ENCODE measurements at regions not wholly inside any gene's neighbourhood (a gene's known extent, or its start where the extent isn't known, plus 50 kb on each side); places are given as distances from the start of the nearest gene placed in this dataset.

DNA sequence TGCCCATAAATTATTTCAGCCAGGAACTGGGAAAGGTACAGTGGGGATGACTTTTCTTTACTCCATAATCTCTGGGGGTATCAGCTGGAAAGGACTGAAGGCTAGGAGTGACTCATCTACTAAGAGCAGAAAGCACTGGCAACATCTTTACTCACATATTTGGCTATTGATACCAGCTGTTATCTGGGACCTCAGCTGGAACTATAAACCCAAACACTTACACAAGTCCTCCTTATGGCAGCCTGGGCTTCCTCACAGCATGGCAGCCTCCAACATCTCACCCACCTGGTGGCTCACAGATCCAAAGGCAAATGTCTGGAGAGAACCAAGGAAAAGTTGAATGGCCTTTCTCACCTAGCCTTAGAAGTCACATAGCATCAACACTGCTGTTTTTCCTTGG is 379.0 kb upstream of the RND3 start:
- RAD21 ChIA-PET (ENCODE audit: low non-redundant PET in 1 of 2, low total read pairs in 2 of 2, uncharacterized antibody in 2 of 2, unreplicated experiment in 2 of 2), result no interaction called here

DNA sequence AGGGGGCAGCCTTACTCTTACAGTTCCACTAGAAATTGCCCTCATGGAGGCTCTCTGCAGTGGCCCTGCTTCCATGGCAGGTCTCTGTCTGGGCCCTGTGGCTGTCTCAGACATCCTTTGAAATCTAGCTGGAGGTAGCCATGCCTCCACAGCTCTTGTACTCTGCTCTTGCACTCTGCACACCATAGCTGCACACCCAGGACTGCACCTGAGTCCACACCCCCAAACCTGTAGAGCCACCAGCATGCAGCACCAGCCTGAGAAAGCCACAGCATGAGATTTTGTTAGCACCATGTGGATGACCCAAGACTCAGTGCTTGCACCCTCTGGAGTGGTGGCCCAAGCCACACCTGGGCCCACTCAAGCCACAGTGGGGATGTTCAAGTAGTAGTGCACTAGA is 376.2 kb upstream of the RND3 start:
- no peaks in the 10 kb centered on the region for H4K20me1 ChIP-seq (ENCODE audit: insufficient read depth)
- no peak overlapping the region for H3K9ac ChIP-seq (ENCODE audit: low read length)
- RAD21 ChIA-PET (ENCODE audit: low non-redundant PET in 1 of 2, low total read pairs in 2 of 2, uncharacterized antibody in 2 of 2, unreplicated experiment in 2 of 2), result no interaction called here
- H2AFZ ChIP-seq (ENCODE audit: low read depth, low read length, poor library complexity, severe bottlenecking), result no peak overlapping the region
- H3K36me3 ChIP-seq (ENCODE audit: control insufficient read depth in 1 of 2, insufficient read depth in 2 of 2, low read length in 2 of 2), result no peaks in the 10 kb centered on the region
- DNase-seq (ENCODE audit: low read depth, low spot score) (no peak), ATAC-seq (no peak)
- H3K4me2 ChIP-seq (ENCODE audit: low read length), result no peak overlapping the region
- CTCF ChIA-PET, result no interaction called here
- H3K4me1 ChIP-seq (ENCODE audit: control insufficient read depth in 1 of 2, insufficient read depth in 2 of 2, low read length in 2 of 2), result no peaks in the 10 kb centered on the region
- intact Hi-C loops (cut with micrococcal nuclease), result no loop called here
- no peaks in the 10 kb centered on the region for H3K27me3 ChIP-seq (ENCODE audit: insufficient read depth, low read length)
- no peak overlapping the region for H3K4me3 ChIP-seq (replicated peaks in 1 of 2; ENCODE audit: low read depth in 1 of 2, low read length in 2 of 2)
- H3K9me2 ChIP-seq (ENCODE audit: insufficient read depth), result no peaks in the 10 kb centered on the region
- no peak overlapping the region for H3K27ac ChIP-seq (ENCODE audit: low read depth, low read length)
- no peaks in the 10 kb centered on the region for H3K79me2 ChIP-seq (ENCODE audit: insufficient read depth, low read length)
- no peaks in the 10 kb centered on the region for H3K9me3 ChIP-seq (ENCODE audit: control insufficient read depth in 1 of 2, insufficient read depth in 1 of 2, low read depth in 1 of 2, low read length in 2 of 2)
- POLR2A ChIA-PET, result no interaction called here
- no TSS peak for BruUV-seq (replicated peaks)
- TF ChIP-seq, protein P1, sequence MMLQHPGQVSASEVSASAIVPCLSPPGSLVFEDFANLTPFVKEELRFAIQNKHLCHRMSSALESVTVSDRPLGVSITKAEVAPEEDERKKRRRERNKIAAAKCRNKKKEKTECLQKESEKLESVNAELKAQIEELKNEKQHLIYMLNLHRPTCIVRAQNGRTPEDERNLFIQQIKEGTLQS (IDR thresholded peaks at IDR 0.05), result no peak
- TF ChIP-seq, protein P2, sequence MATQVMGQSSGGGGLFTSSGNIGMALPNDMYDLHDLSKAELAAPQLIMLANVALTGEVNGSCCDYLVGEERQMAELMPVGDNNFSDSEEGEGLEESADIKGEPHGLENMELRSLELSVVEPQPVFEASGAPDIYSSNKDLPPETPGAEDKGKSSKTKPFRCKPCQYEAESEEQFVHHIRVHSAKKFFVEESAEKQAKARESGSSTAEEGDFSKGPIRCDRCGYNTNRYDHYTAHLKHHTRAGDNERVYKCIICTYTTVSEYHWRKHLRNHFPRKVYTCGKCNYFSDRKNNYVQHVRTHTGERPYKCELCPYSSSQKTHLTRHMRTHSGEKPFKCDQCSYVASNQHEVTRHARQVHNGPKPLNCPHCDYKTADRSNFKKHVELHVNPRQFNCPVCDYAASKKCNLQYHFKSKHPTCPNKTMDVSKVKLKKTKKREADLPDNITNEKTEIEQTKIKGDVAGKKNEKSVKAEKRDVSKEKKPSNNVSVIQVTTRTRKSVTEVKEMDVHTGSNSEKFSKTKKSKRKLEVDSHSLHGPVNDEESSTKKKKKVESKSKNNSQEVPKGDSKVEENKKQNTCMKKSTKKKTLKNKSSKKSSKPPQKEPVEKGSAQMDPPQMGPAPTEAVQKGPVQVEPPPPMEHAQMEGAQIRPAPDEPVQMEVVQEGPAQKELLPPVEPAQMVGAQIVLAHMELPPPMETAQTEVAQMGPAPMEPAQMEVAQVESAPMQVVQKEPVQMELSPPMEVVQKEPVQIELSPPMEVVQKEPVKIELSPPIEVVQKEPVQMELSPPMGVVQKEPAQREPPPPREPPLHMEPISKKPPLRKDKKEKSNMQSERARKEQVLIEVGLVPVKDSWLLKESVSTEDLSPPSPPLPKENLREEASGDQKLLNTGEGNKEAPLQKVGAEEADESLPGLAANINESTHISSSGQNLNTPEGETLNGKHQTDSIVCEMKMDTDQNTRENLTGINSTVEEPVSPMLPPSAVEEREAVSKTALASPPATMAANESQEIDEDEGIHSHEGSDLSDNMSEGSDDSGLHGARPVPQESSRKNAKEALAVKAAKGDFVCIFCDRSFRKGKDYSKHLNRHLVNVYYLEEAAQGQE (IDR thresholded peaks at IDR 0.05; ENCODE audit: low read depth), result no peak
- TF ChIP-seq, protein P3, sequence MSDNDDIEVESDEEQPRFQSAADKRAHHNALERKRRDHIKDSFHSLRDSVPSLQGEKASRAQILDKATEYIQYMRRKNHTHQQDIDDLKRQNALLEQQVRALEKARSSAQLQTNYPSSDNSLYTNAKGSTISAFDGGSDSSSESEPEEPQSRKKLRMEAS (IDR thresholded peaks at IDR 0.05), result no peak
- TF ChIP-seq CBX3 (IDR thresholded peaks at IDR 0.05; ENCODE audit: low read depth) (no peak), POLR2AphosphoS5 (IDR thresholded peaks at IDR 0.05; ENCODE audit: low read depth, low read length) (no peak), SIN3A (IDR thresholded peaks at IDR 0.05; ENCODE audit: low read depth) (no peak), ZFX (IDR thresholded peaks at IDR 0.05) (no peak), FOSL1 (IDR thresholded peaks at IDR 0.05; ENCODE audit: low read depth) (no peak), EZH2phosphoT487 (IDR thresholded peaks at IDR 0.05; ENCODE audit: borderline replicate concordance) (no peak), YY1 (IDR thresholded peaks at IDR 0.05; ENCODE audit: extremely low read depth, insufficient replicate concordance, low read depth, low read length) (no peak), TCF7L2 (IDR thresholded peaks at IDR 0.05; ENCODE audit: borderline replicate concordance, extremely low read depth, insufficient read depth, insufficient read length) (no peak)

More for the DNA sequence above, 379.0 kb upstream of the RND3 start:
- intact Hi-C loops (cut with micrococcal nuclease), result no loop called here
- no peaks in the 10 kb centered on the region for H4K20me1 ChIP-seq (ENCODE audit: insufficient read depth)
- H2AFZ ChIP-seq (ENCODE audit: low read depth, low read length, poor library complexity, severe bottlenecking), result no peak overlapping the region
- H3K36me3 ChIP-seq (ENCODE audit: control insufficient read depth in 1 of 2, insufficient read depth in 2 of 2, low read length in 2 of 2), result no peaks in the 10 kb centered on the region
- no peaks in the 10 kb centered on the region for H3K4me1 ChIP-seq (ENCODE audit: control insufficient read depth in 1 of 2, insufficient read depth in 2 of 2, low read length in 2 of 2)
- ChIA-PET POLR2A (no interaction called here), CTCF (no interaction called here)
- no peak for TF ChIP-seq ZNF274 (IDR thresholded peaks at IDR 0.05; ENCODE audit: low read depth, low read length)
- TF ChIP-seq, protein P1 (IDR thresholded peaks at IDR 0.05), result no peak
- TF ChIP-seq, protein P4, sequence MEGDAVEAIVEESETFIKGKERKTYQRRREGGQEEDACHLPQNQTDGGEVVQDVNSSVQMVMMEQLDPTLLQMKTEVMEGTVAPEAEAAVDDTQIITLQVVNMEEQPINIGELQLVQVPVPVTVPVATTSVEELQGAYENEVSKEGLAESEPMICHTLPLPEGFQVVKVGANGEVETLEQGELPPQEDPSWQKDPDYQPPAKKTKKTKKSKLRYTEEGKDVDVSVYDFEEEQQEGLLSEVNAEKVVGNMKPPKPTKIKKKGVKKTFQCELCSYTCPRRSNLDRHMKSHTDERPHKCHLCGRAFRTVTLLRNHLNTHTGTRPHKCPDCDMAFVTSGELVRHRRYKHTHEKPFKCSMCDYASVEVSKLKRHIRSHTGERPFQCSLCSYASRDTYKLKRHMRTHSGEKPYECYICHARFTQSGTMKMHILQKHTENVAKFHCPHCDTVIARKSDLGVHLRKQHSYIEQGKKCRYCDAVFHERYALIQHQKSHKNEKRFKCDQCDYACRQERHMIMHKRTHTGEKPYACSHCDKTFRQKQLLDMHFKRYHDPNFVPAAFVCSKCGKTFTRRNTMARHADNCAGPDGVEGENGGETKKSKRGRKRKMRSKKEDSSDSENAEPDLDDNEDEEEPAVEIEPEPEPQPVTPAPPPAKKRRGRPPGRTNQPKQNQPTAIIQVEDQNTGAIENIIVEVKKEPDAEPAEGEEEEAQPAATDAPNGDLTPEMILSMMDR (IDR thresholded peaks at IDR 0.05 in 2 of 3, conservative IDR thresholded peaks at IDR 0.05 in 1 of 3; ENCODE audit: borderline replicate concordance in 1 of 3, insufficient read depth in 1 of 3, low read depth in 2 of 3, low read length in 2 of 3), result no peak
- no peaks in the 10 kb centered on the region for H3K79me2 ChIP-seq (ENCODE audit: insufficient read depth, low read length)
- ATAC-seq (no peak), DNase-seq (ENCODE audit: low read depth, low spot score) (no peak)
- no peaks in the 10 kb centered on the region for H3K9me3 ChIP-seq (ENCODE audit: control insufficient read depth in 1 of 2, insufficient read depth in 1 of 2, low read depth in 1 of 2, low read length in 2 of 2)
- H3K9ac ChIP-seq (ENCODE audit: low read length), result no peak overlapping the region
- H3K4me2 ChIP-seq (ENCODE audit: low read length), result no peak overlapping the region
- H3K9me2 ChIP-seq (ENCODE audit: insufficient read depth), result no peaks in the 10 kb centered on the region
- no peak overlapping the region for H3K27ac ChIP-seq (ENCODE audit: low read depth, low read length)
- H3K27me3 ChIP-seq (ENCODE audit: insufficient read depth, low read length), result no peaks in the 10 kb centered on the region
- BruUV-seq (replicated peaks), result no TSS peak
- no peak overlapping the region for H3K4me3 ChIP-seq (replicated peaks in 1 of 2; ENCODE audit: low read depth in 1 of 2, low read length in 2 of 2)
